Activated naive CD8-positive, alpha-beta T cell treated with anti-CD3 and anti-CD28 coated beads, Interleukin-2, amount 10 ng/mL, durations not matched to agents 7 days and 5 days (primary cell): ENCODE measurements at regions not wholly inside any gene's neighbourhood (a gene's known extent, or its start where the extent isn't known, plus 50 kb on each side); places are given as distances from the start of the nearest gene placed in this dataset.

Experiments
- ATAC-seq: fragments of 150-1000 bp; cut with Tn5 transposase; one replicate; pipeline ENCODE4 v1.10.0; 2021; ENCODE audit warnings: low read depth, moderate library complexity
- POLR2A ChIA-PET: fragments of 350-600 bp; sonication (Branson Sonifier 250); formaldehyde crosslinking; loops from one replicate; lab custom pipeline; 2021; ENCODE audit warnings: antibody characterized with exemption; lab: Charles Lee
- DNase-seq: peaks from one replicate; pipeline ENCODE4 v3.0.0; 2021
- H3K27ac Mint-ChIP-seq: one replicate; pipeline ENCODE4 v1.8.0; 2022; ENCODE audit warnings: mild to moderate bottlenecking, mixed read lengths
- H3K27me3 Mint-ChIP-seq: one replicate; pipeline ENCODE4 v1.8.0; 2022; ENCODE audit warnings: mild to moderate bottlenecking, moderate library complexity, mixed read lengths
- H3K36me3 Mint-ChIP-seq: one replicate; pipeline ENCODE4 v1.8.0; 2021; ENCODE audit warnings: mild to moderate bottlenecking, mixed read lengths
- H3K4me1 Mint-ChIP-seq: one replicate; pipeline ENCODE4 v1.8.0; 2021; ENCODE audit warnings: mixed read lengths
- H3K4me3 Mint-ChIP-seq: one replicate; pipeline ENCODE4 v1.8.0; 2022; ENCODE audit warnings: mild to moderate bottlenecking, moderate library complexity, mixed read lengths
- H3K9me3 Mint-ChIP-seq: one replicate; pipeline ENCODE4 v1.8.0; 2021; ENCODE audit warnings: mixed read lengths

DNA sequence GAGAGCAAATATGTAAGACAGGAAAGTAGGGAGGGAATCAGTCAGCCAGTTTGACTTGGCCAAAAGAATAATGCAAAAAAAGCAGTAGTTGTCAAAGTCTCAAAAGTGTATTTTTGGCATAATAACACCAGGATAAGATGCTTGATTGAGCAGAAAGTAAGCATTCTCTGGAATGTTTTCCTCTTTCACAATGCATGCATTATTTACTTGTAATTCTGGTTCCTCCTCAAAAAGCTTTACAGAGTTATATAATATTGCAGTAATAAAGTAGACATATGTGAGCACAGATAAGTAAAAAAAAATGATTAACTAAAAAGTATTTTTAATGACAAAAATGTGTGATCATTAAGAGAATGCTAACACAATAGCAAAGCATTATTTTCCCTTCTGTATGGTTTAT, 285.9 kb upstream of the BCHE start:
- Mint-ChIP-seq H3K4me3 (no peak overlapping the region), H3K27ac (no peak overlapping the region), H3K27me3 (no peaks in the 10 kb centered on the region), H3K36me3 (no peaks in the 10 kb centered on the region), H3K4me1 (no peaks in the 10 kb centered on the region), H3K9me3 (peaks cover 7% of the 10 kb centered on the region)
- DNase-seq = no peak
- no peak for ATAC-seq
- POLR2A ChIA-PET = no interaction called here

DNA sequence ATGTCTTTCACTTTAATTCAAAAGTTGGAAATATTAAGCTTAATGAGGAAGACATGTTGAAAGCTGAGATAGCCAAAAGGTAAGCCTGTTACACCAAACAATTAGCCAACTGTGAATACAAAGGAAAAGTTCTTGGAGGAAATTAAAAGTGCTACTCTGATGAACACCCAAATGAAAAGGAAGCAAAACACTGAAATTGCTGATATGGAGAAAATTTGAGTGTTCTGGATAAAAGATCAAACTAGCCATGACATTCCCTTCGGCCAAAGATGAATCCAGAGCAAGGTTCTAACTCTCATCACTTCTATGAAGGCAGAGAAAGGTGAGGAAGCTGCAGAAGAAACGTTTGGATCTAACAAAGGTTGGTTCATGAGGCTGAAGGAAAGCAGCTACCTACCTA, 280.8 kb upstream of the BCHE start:
- no peaks in the 10 kb centered on the region for H3K27me3 Mint-ChIP-seq
- H3K4me3 Mint-ChIP-seq = no peak overlapping the region
- no peak overlapping the region for H3K27ac Mint-ChIP-seq
- DNase-seq (no peak), ATAC-seq (no peak)
- peaks cover 1% of the 10 kb centered on the region for H3K9me3 Mint-ChIP-seq
- POLR2A ChIA-PET = no interaction called here
- H3K36me3 Mint-ChIP-seq = no peaks in the 10 kb centered on the region
- H3K4me1 Mint-ChIP-seq = no peaks in the 10 kb centered on the region

DNA sequence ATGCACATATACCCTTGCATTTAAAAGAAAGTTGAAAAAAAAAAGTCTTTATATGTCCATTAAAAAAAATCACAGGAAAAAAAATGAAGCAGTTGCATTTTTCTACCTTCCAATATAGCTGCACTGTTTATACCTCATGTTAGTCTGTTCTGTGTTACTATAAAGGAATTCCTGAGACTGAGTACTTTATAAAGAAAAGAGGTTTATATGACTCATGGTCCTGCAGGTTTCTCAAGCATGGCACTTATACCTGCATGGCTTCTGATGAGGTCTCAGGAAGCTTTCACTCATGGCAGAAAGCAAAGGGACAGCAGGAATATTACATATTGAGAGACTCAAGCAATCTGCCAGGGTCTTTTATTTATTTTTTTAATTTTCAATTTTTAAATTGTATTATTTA, 277.2 kb upstream of the BCHE start:
- DNase-seq = no peak
- H3K36me3 Mint-ChIP-seq = no peaks in the 10 kb centered on the region
- H3K4me3 Mint-ChIP-seq = no peak overlapping the region
- no peaks in the 10 kb centered on the region for H3K4me1 Mint-ChIP-seq
- H3K9me3 Mint-ChIP-seq = peaks cover 2% of the 10 kb centered on the region
- H3K27me3 Mint-ChIP-seq = no peaks in the 10 kb centered on the region
- POLR2A ChIA-PET = interaction anchor here (0.7 kb wide), 1 partner anchor 9 kb away, joined by 3 read pairs; no protein-coding TSS in a partner anchor
- H3K27ac Mint-ChIP-seq = no peak overlapping the region
- ATAC-seq = no peak

GRCh38 chr3:166111562-166111961, 274.3 kb upstream of the BCHE start:
- Mint-ChIP-seq H3K27me3 (no peaks in the 10 kb centered on the region), H3K4me1 (no peaks in the 10 kb centered on the region), H3K36me3 (no peaks in the 10 kb centered on the region), H3K27ac (no peak overlapping the region), H3K9me3 (peaks cover 2% of the 10 kb centered on the region), H3K4me3 (no peak overlapping the region)
- ATAC-seq (no peak), DNase-seq (no peak)
- POLR2A ChIA-PET = no interaction called here

DNA sequence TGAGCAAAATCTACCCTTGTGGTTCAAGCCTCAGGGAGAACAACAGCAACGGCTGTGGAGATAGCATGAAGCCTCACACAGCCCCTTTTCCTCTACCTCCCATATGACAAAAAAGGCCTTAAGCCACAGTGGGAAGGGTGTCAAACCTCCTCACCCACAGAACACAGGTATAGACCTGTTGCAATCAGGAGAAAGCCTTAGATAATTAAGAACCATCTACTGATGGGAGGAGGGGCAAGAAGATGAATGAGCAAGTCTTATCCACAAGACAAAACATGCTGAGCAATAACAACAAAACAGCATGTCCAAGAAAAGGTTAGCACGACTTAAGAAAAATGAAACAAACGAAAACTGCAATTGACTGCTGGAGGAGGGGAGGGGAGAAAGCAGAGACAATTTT, 272.9 kb upstream of the BCHE start:
- Mint-ChIP-seq H3K4me1 (no peaks in the 10 kb centered on the region), H3K9me3 (peaks cover 2% of the 10 kb centered on the region), H3K36me3 (no peaks in the 10 kb centered on the region), H3K4me3 (no peak overlapping the region), H3K27ac (no peak overlapping the region), H3K27me3 (no peaks in the 10 kb centered on the region)
- ATAC-seq = no peak
- POLR2A ChIA-PET = no interaction called here
- no peak for DNase-seq

- POLR2A ChIA-PET = no interaction called here
- no peak for ATAC-seq
- H3K9me3 Mint-ChIP-seq = peaks cover 2% of the 10 kb centered on the region
- DNase-seq = no peak
- no peak overlapping the region for H3K4me3 Mint-ChIP-seq
- no peaks in the 10 kb centered on the region for H3K36me3 Mint-ChIP-seq
- no peaks in the 10 kb centered on the region for H3K4me1 Mint-ChIP-seq
- H3K27me3 Mint-ChIP-seq = no peaks in the 10 kb centered on the region
- no peak overlapping the region for H3K27ac Mint-ChIP-seq
These were observed 267.7 kb upstream of the BCHE start for GRCh38 chr3:166104938-166105337.

- POLR2A ChIA-PET = no interaction called here
- H3K4me3 Mint-ChIP-seq = no peak overlapping the region
These were observed 263.5 kb upstream of the BCHE start for GRCh38 chr3:166100730-166101129.

DNA sequence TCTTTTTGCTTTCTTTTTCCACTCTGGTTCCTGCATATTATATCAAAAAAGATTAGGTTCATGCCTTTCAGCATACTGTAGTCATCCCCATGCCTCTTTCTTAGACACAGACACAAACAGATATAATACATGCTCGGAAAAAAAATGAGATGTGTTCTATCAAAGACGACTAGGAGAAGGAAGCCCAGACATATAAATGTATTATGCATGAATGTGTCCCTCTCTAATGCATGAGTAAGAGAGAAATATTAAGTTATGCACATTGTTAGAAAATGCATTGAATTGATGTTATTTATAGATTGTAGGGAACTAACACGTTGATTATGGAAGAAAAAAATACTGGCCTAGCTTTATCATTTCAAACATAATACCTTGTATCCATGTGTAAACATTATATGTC, 252.4 kb upstream of the BCHE start:
- Mint-ChIP-seq H3K27me3 (no peaks in the 10 kb centered on the region), H3K36me3 (no peaks in the 10 kb centered on the region), H3K4me3 (no peak overlapping the region), H3K4me1 (no peaks in the 10 kb centered on the region), H3K27ac (no peak overlapping the region), H3K9me3 (peaks cover 1% of the 10 kb centered on the region)
- POLR2A ChIA-PET = no interaction called here
- no peak for DNase-seq
- no peak for ATAC-seq

More at GRCh38 chr3:166100730-166101129, 263.5 kb upstream of the BCHE start:
- no peaks in the 10 kb centered on the region for H3K36me3 Mint-ChIP-seq
- no peaks in the 10 kb centered on the region for H3K4me1 Mint-ChIP-seq
- no peak for ATAC-seq
- no peak for DNase-seq
- peaks cover 2% of the 10 kb centered on the region for H3K9me3 Mint-ChIP-seq
- no peaks in the 10 kb centered on the region for H3K27me3 Mint-ChIP-seq
- H3K27ac Mint-ChIP-seq = no peak overlapping the region

DNA sequence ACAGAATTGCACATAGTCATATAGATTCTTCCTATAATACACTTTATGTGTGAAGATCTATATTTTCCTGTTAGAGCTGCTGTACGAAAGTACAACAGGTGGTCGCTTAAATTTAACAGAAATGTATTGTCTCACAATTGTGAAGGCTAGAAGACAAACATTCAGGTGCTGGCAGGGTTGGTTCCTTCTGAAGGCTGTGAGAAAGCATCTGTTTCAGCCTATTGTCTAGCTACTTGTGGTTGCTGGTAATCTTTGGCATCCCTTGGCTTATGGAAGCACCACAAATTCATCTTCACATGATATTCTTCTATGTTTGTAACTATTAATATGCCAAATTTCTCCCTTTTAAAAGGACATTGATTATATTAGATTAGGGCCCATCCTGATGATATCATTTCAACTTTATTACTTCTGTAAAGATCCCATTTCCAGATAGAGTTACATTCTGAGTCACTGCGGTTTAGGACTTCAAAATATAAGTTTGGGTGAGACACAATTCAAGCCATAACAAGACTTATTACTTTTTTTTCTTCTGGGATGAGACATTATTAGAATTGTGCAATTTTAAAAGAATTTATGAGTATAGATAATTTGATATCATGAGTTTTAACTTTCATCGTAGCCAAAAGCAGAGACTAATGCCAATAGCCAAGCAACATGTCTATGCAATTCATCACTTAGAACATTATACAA, 248.1 kb upstream of the BCHE start:
- H3K9me3 Mint-ChIP-seq = peaks cover 1% of the 10 kb centered on the region
- H3K27me3 Mint-ChIP-seq = no peaks in the 10 kb centered on the region
- DNase-seq (no peak), ATAC-seq (no peak)
- no peaks in the 10 kb centered on the region for H3K36me3 Mint-ChIP-seq
- no peak overlapping the region for H3K27ac Mint-ChIP-seq
- H3K4me1 Mint-ChIP-seq = no peaks in the 10 kb centered on the region
- no peak overlapping the region for H3K4me3 Mint-ChIP-seq
- POLR2A ChIA-PET = no interaction called here

DNA sequence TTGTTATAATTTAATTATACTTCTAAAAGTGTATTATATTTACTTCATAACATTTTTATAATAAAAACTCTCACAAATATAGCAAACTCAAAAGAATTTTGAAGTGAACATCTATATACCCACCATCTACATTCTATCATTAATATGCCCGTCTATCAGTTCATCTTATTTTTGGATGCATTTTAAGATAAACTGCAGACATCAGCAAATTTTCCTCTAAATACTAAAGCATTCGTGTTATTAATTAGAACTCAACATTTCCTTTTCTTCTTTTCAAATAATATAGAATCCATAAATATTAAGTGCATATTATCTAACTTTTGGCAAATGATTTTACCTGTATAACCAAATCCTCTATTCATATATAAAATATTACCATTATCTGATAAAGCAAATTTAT, 242.9 kb upstream of the BCHE start:
- Mint-ChIP-seq H3K36me3 (no peaks in the 10 kb centered on the region), H3K27me3 (no peaks in the 10 kb centered on the region), H3K27ac (no peak overlapping the region), H3K4me3 (no peak overlapping the region), H3K4me1 (no peaks in the 10 kb centered on the region), H3K9me3 (peaks cover 4% of the 10 kb centered on the region)
- POLR2A ChIA-PET = no interaction called here
- DNase-seq = no peak
- ATAC-seq = no peak

GRCh38 chr3:166071831-166072230, 234.6 kb upstream of the BCHE start:
- H3K4me3 Mint-ChIP-seq = no peak overlapping the region
- DNase-seq = no peak
- H3K9me3 Mint-ChIP-seq = peaks cover 3% of the 10 kb centered on the region
- H3K27me3 Mint-ChIP-seq = no peaks in the 10 kb centered on the region
- no peak overlapping the region for H3K27ac Mint-ChIP-seq
- no peaks in the 10 kb centered on the region for H3K36me3 Mint-ChIP-seq
- ATAC-seq = no peak
- no peaks in the 10 kb centered on the region for H3K4me1 Mint-ChIP-seq
- POLR2A ChIA-PET = no interaction called here

- Mint-ChIP-seq H3K9me3 (peaks cover 2% of the 10 kb centered on the region), H3K27ac (no peak overlapping the region), H3K27me3 (no peaks in the 10 kb centered on the region), H3K36me3 (no peaks in the 10 kb centered on the region), H3K4me1 (no peaks in the 10 kb centered on the region), H3K4me3 (no peak overlapping the region)
- DNase-seq (no peak), ATAC-seq (no peak)
- POLR2A ChIA-PET = no interaction called here
These were observed 227.3 kb upstream of the BCHE start for GRCh38 chr3:166064476-166064875.

DNA sequence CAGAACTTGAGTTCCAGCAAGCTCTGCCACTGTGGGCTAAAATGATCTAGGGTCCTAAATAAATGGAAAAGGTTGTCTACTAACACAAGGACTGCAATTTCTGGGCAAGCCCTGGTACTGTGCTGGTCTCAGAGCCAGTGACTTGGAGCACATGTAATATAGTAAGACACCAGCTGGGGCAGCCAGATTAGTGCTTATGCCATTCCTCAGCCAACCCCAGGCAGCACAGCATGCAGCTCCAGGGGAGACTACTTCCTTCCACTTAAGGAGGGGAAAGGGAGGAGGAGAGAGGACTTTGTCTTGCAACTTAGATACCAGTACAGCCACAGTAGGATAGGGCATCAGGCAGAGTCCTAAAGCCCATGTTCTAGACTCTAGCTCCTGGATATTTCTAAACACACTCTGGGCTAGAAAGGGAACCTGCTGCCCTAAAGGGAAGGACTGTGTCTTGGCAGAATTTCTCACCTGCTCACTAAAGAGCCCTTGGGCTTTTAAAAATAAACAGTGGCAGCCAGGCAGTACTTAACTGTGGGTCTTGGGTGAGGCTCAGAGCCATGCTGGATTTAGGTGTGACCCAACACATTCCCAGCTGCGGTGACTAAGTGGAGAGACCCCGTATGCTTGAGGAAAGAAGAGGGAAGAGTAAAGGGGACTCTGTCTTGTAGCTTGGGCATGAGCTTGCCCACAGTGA, 223.7 kb upstream of the BCHE start:
- peaks cover 2% of the 10 kb centered on the region for H3K9me3 Mint-ChIP-seq

GRCh38 chr3:166052440-166052839, 215.2 kb upstream of the BCHE start:
- H3K9me3 Mint-ChIP-seq = peaks cover 2% of the 10 kb centered on the region
- H3K27me3 Mint-ChIP-seq = no peaks in the 10 kb centered on the region
- ATAC-seq = no peak

More for the DNA sequence above, 223.7 kb upstream of the BCHE start:
- H3K36me3 Mint-ChIP-seq = no peaks in the 10 kb centered on the region
- no peak overlapping the region for H3K4me3 Mint-ChIP-seq
- H3K27me3 Mint-ChIP-seq = no peaks in the 10 kb centered on the region
- POLR2A ChIA-PET = no interaction called here
- no peak for DNase-seq
- no peaks in the 10 kb centered on the region for H3K4me1 Mint-ChIP-seq
- no peak overlapping the region for H3K27ac Mint-ChIP-seq
- ATAC-seq = no peak

More at GRCh38 chr3:166052440-166052839, 215.2 kb upstream of the BCHE start:
- POLR2A ChIA-PET = no interaction called here
- Mint-ChIP-seq H3K4me1 (no peaks in the 10 kb centered on the region), H3K36me3 (no peaks in the 10 kb centered on the region), H3K27ac (no peak overlapping the region), H3K4me3 (no peak overlapping the region)
- DNase-seq = no peak
